ENCODE measurements at regions not wholly inside any gene's neighbourhood (a gene's known extent, or its start where the extent isn't known, plus 50 kb on each side); places are given as distances from the start of the nearest gene placed in this dataset.

DNA sequence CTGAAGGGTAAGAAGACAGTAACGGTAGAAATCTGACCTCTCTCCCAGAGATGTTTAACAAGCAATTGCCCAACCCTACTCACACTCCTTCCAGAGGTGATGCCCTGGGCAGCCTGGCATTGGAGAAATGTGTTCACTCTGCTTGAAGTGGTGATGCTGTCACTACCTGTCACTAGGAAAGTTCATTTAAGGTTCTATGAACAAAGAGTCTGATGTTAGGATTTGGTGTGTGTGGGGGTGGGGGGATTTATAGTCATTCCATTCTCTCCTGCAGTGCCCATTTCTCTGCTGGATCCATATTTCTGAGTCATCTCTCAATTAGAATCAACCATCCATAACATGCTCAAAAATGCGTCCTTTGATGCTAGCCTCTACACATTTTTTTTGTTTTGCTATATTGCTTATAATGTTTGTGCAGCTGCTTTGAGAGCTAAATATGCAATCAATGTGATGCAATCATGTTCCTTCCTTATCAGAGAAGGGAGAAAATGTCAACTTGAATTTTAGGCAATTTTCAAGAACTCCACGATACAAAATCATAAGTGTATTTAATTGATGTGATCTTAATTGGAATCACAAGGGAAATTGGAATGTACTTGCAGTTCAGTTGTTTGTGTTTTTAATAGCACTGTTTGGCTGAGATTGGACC lies 173.9 kb downstream of the DUSP10 start:
- Histone ChIP-seq H4K91ac (ENCODE audit: low read depth, low read length, poor library complexity) (no peak overlapping the region), H2AK5ac (ENCODE audit: low read depth, low read length) (no peak overlapping the region), H3K23ac (ENCODE audit: low read depth, low read length, poor library complexity) (no peak overlapping the region), H2BK12ac (ENCODE audit: low read length) (no peak overlapping the region), H3K36me3 (replicated peaks in 1 of 2; ENCODE audit: control insufficient read depth in 2 of 2, insufficient read depth in 2 of 2, low read length in 2 of 2) (no peaks in the 10 kb centered on the region), H4K8ac (ENCODE audit: low read depth, low read length) (no peak overlapping the region), H3K9ac (ENCODE audit: low read depth, low read length, poor library complexity) (no peak overlapping the region), H3K14ac (ENCODE audit: low read length) (no peak overlapping the region), H3K27ac (replicated peaks; ENCODE audit: low read length) (no peak overlapping the region), H3K27me3 (ENCODE audit: control insufficient read depth in 3 of 3, insufficient read depth in 3 of 3, low read depth in 1 of 3, low read length in 3 of 3) (no peaks in the 10 kb centered on the region), H3K9me3 (replicated peaks in 1 of 2; ENCODE audit: control insufficient read depth in 2 of 2, insufficient read depth in 1 of 2, low read depth in 1 of 2, low read length in 2 of 2) (no peaks in the 10 kb centered on the region), H2AFZ (ENCODE audit: low read length) (no peak overlapping the region), H2BK15ac (ENCODE audit: low read length) (no peak overlapping the region), H3K4me3 (ENCODE audit: low read length in 2 of 2) (no peak overlapping the region), H3K18ac (ENCODE audit: low read length) (no peak overlapping the region), H2BK120ac (ENCODE audit: low read depth, low read length) (no peak overlapping the region), H2BK5ac (ENCODE audit: low read length) (no peak overlapping the region), H3K79me1 (ENCODE audit: low read depth, low read length) (no peaks in the 10 kb centered on the region), H3K4me1 (ENCODE audit: control insufficient read depth in 2 of 2, insufficient read depth in 1 of 2, low read depth in 1 of 2, low read length in 2 of 2) (no peaks in the 10 kb centered on the region), H3K4me2 (ENCODE audit: insufficient read depth, low read length, poor library complexity, severe bottlenecking) (no peak overlapping the region), H3K4ac (ENCODE audit: low read length) (no peak overlapping the region)
- WGBS, 2 donors (ENCODE audit: extremely low coverage in 2 of 2, insufficient read length in 2 of 2, insufficient replicate concordance in 1 of 2) = no CpG with 5 or more reads among the region's 3 CpGs
- no peak for DNase-seq (ENCODE audit: low spot score)

DNA sequence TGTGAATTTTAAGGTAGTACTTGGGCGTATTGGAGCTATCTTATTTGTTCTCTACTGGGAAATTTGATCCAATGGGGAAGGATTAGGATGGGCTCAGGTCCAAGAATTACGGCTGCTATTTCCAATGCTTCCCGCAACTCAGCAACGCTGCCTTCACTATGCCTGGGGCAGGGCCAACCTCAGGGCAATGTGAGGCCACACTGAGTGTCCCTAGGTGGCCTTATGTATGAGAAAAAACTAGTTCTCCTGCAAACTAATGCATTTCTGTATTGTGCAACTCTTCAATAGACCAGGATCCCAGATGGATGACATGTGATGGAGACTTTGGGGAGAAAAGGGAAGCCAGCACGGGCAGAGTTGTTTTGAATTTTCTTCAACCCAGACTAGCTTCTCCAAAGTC lies 168.1 kb downstream of the DUSP10 start:
- H2BK5ac ChIP-seq (ENCODE audit: low read length) = no peak overlapping the region
- WGBS, 2 donors (ENCODE audit: extremely low coverage in 2 of 2, insufficient read length in 2 of 2, insufficient replicate concordance in 1 of 2) = no CpG with 5 or more reads among the region's 5 CpGs
- no peak overlapping the region for H3K4ac ChIP-seq (ENCODE audit: low read length)
- no peaks in the 10 kb centered on the region for H3K4me1 ChIP-seq (ENCODE audit: control insufficient read depth in 2 of 2, insufficient read depth in 1 of 2, low read depth in 1 of 2, low read length in 2 of 2)
- H2BK120ac ChIP-seq (ENCODE audit: low read depth, low read length) = no peak overlapping the region
- no peak overlapping the region for H4K8ac ChIP-seq (ENCODE audit: low read depth, low read length)
- no peak overlapping the region for H4K91ac ChIP-seq (ENCODE audit: low read depth, low read length, poor library complexity)
- no peak overlapping the region for H2BK15ac ChIP-seq (ENCODE audit: low read length)
- no peak overlapping the region for H3K4me2 ChIP-seq (ENCODE audit: insufficient read depth, low read length, poor library complexity, severe bottlenecking)
- no peak overlapping the region for H2AFZ ChIP-seq (ENCODE audit: low read length)
- no peak overlapping the region for H3K27ac ChIP-seq (replicated peaks; ENCODE audit: low read length)
- H3K36me3 ChIP-seq (replicated peaks in 1 of 2; ENCODE audit: control insufficient read depth in 2 of 2, insufficient read depth in 2 of 2, low read length in 2 of 2) = no peaks in the 10 kb centered on the region
- H3K4me3 ChIP-seq (ENCODE audit: low read length in 2 of 2) = no peak overlapping the region
- DNase-seq (ENCODE audit: low spot score) = no peak
- no peak overlapping the region for H3K23ac ChIP-seq (ENCODE audit: low read depth, low read length, poor library complexity)
- H3K9me3 ChIP-seq (replicated peaks in 1 of 2; ENCODE audit: control insufficient read depth in 2 of 2, insufficient read depth in 1 of 2, low read depth in 1 of 2, low read length in 2 of 2) = no peaks in the 10 kb centered on the region
- no peak overlapping the region for H2BK12ac ChIP-seq (ENCODE audit: low read length)
- H2AK5ac ChIP-seq (ENCODE audit: low read depth, low read length) = no peak overlapping the region
- no peak overlapping the region for H3K9ac ChIP-seq (ENCODE audit: low read depth, low read length, poor library complexity)
- no peaks in the 10 kb centered on the region for H3K79me1 ChIP-seq (ENCODE audit: low read depth, low read length)
- no peak overlapping the region for H3K14ac ChIP-seq (ENCODE audit: low read length)
- no peak overlapping the region for H3K18ac ChIP-seq (ENCODE audit: low read length)
- H3K27me3 ChIP-seq (ENCODE audit: control insufficient read depth in 3 of 3, insufficient read depth in 3 of 3, low read depth in 1 of 3, low read length in 3 of 3) = no peaks in the 10 kb centered on the region

DNA sequence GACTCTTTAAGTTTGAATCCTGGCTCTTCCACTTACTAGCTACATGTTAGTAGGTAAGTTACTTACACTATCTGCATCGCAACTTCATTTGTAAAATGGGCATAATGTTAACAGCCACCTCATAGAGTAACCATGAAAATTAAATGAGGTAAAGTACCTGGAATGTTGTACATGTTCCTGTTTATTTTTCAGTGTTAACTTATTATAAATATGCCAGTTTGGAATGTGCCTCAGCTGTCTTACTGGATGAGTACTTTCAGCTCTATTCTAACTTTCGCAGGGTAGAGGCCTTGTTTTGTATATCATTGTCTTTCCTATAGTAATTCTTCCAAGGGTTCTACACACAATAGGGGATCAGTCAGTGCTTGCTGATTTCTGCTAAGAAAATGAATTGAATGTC lies 167.4 kb downstream of the DUSP10 start:
- no peak overlapping the region for H2BK15ac ChIP-seq (ENCODE audit: low read length)
- no peak overlapping the region for H2BK120ac ChIP-seq (ENCODE audit: low read depth, low read length)
- no peak for DNase-seq (ENCODE audit: low spot score)
- no peaks in the 10 kb centered on the region for H3K79me1 ChIP-seq (ENCODE audit: low read depth, low read length)
- no peak overlapping the region for H4K8ac ChIP-seq (ENCODE audit: low read depth, low read length)
- no peaks in the 10 kb centered on the region for H3K9me3 ChIP-seq (replicated peaks in 1 of 2; ENCODE audit: control insufficient read depth in 2 of 2, insufficient read depth in 1 of 2, low read depth in 1 of 2, low read length in 2 of 2)
- no peak overlapping the region for H2AK5ac ChIP-seq (ENCODE audit: low read depth, low read length)
- no peak overlapping the region for H3K9ac ChIP-seq (ENCODE audit: low read depth, low read length, poor library complexity)
- no peaks in the 10 kb centered on the region for H3K27me3 ChIP-seq (ENCODE audit: control insufficient read depth in 3 of 3, insufficient read depth in 3 of 3, low read depth in 1 of 3, low read length in 3 of 3)
- no peak overlapping the region for H3K27ac ChIP-seq (replicated peaks; ENCODE audit: low read length)
- H3K4me3 ChIP-seq (ENCODE audit: low read length in 2 of 2) = no peak overlapping the region
- H4K91ac ChIP-seq (ENCODE audit: low read depth, low read length, poor library complexity) = no peak overlapping the region
- no peak overlapping the region for H3K14ac ChIP-seq (ENCODE audit: low read length)
- H2BK12ac ChIP-seq (ENCODE audit: low read length) = no peak overlapping the region
- WGBS, 2 donors (ENCODE audit: extremely low coverage in 2 of 2, insufficient read length in 2 of 2, insufficient replicate concordance in 1 of 2) = no CpG with 5 or more reads among the region's 2 CpGs
- no peak overlapping the region for H2BK5ac ChIP-seq (ENCODE audit: low read length)
- no peak overlapping the region for H3K4me2 ChIP-seq (ENCODE audit: insufficient read depth, low read length, poor library complexity, severe bottlenecking)
- no peak overlapping the region for H3K18ac ChIP-seq (ENCODE audit: low read length)
- H3K36me3 ChIP-seq (replicated peaks in 1 of 2; ENCODE audit: control insufficient read depth in 2 of 2, insufficient read depth in 2 of 2, low read length in 2 of 2) = no peaks in the 10 kb centered on the region
- H2AFZ ChIP-seq (ENCODE audit: low read length) = no peak overlapping the region
- no peaks in the 10 kb centered on the region for H3K4me1 ChIP-seq (ENCODE audit: control insufficient read depth in 2 of 2, insufficient read depth in 1 of 2, low read depth in 1 of 2, low read length in 2 of 2)
- no peak overlapping the region for H3K23ac ChIP-seq (ENCODE audit: low read depth, low read length, poor library complexity)
- H3K4ac ChIP-seq (ENCODE audit: low read length) = no peak overlapping the region

DNA sequence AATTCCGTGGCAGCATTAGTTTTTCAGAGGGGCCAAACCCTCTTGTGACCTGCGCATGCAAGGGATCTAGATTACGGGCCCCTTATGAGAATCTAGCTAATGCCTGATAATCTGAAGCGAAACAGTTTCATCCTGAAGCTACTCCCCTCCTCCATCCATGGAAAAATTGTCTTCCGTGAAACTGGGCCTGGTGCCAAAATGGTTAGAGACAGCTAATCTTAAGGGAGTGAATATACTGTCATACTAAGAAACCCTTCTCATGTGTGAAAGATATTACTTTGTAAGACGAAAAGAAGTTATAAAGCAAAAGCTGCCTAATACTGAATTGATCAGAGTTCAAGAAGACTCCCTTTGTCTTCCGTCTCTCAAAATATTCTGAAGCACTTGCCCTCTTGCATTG lies 166.3 kb downstream of the DUSP10 start:
- Histone ChIP-seq H2BK15ac (ENCODE audit: low read length) (no peak overlapping the region), H3K4me2 (ENCODE audit: insufficient read depth, low read length, poor library complexity, severe bottlenecking) (no peak overlapping the region), H2AFZ (ENCODE audit: low read length) (no peak overlapping the region), H3K18ac (ENCODE audit: low read length) (no peak overlapping the region), H3K9me3 (replicated peaks in 1 of 2; ENCODE audit: control insufficient read depth in 2 of 2, insufficient read depth in 1 of 2, low read depth in 1 of 2, low read length in 2 of 2) (no peaks in the 10 kb centered on the region), H3K4me1 (ENCODE audit: control insufficient read depth in 2 of 2, insufficient read depth in 1 of 2, low read depth in 1 of 2, low read length in 2 of 2) (no peaks in the 10 kb centered on the region), H4K91ac (ENCODE audit: low read depth, low read length, poor library complexity) (no peak overlapping the region), H3K9ac (ENCODE audit: low read depth, low read length, poor library complexity) (no peak overlapping the region), H2BK120ac (ENCODE audit: low read depth, low read length) (no peak overlapping the region), H3K14ac (ENCODE audit: low read length) (no peak overlapping the region), H4K8ac (ENCODE audit: low read depth, low read length) (no peak overlapping the region), H3K36me3 (replicated peaks in 1 of 2; ENCODE audit: control insufficient read depth in 2 of 2, insufficient read depth in 2 of 2, low read length in 2 of 2) (no peaks in the 10 kb centered on the region), H3K27ac (replicated peaks; ENCODE audit: low read length) (no peak overlapping the region), H3K4ac (ENCODE audit: low read length) (no peak overlapping the region), H3K4me3 (ENCODE audit: low read length in 2 of 2) (no peak overlapping the region), H2AK5ac (ENCODE audit: low read depth, low read length) (no peak overlapping the region), H3K23ac (ENCODE audit: low read depth, low read length, poor library complexity) (no peak overlapping the region), H3K27me3 (ENCODE audit: control insufficient read depth in 3 of 3, insufficient read depth in 3 of 3, low read depth in 1 of 3, low read length in 3 of 3) (no peaks in the 10 kb centered on the region), H3K79me1 (ENCODE audit: low read depth, low read length) (no peaks in the 10 kb centered on the region), H2BK5ac (ENCODE audit: low read length) (no peak overlapping the region), H2BK12ac (ENCODE audit: low read length) (no peak overlapping the region)
- no peak for DNase-seq (ENCODE audit: low spot score)
- no CpG with 5 or more reads among the region's 7 CpGs for WGBS, 2 donors (ENCODE audit: extremely low coverage in 2 of 2, insufficient read length in 2 of 2, insufficient replicate concordance in 1 of 2)

Measured in neuronal stem cell (in vitro differentiated cells).